Muscle layer of duodenum (tissue), 2 donors: ENCODE measurements at regions not wholly inside any gene's neighbourhood (a gene's known extent, or its start where the extent isn't known, plus 50 kb on each side); places are given as distances from the start of the nearest gene placed in this dataset.
"Not testable (repeated sequence)": the region's sequence is repeated elsewhere in the genome, so short reads cannot be mapped to it uniquely, and the experiment has no call there.

Source experiments
- H3K27ac ChIP-seq: one replicate; pipeline ENCODE4 v1.7.0; 2013; ENCODE audit warnings: mild to moderate bottlenecking, low read length
- H3K27me3 ChIP-seq: one replicate; pipeline ENCODE4 v1.7.0; 2013; ENCODE audit warnings: low read depth, mild to moderate bottlenecking, control low read depth, low read length
- H3K36me3 ChIP-seq, 2 donors: one replicate each; pipeline ENCODE4 v1.7.0; 2013; ENCODE audit warnings: low read length in 2 of 2, control low read depth in 1 of 2, mild to moderate bottlenecking in 1 of 2; ENCODE audit not compliant: insufficient read depth in 2 of 2, control insufficient read depth in 1 of 2
- H3K4me1 ChIP-seq, 2 donors: one replicate each; pipeline ENCODE4 v1.7.0; 2013; ENCODE audit warnings: low read length in 2 of 2, mild to moderate bottlenecking in 2 of 2, control low read depth in 1 of 2, moderate library complexity in 1 of 2; ENCODE audit not compliant: insufficient read depth in 2 of 2, control insufficient read depth in 1 of 2
- H3K4me3 ChIP-seq, 2 donors: one replicate each; pipeline ENCODE4 v1.7.0; 2013; ENCODE audit warnings: low read length in 2 of 2, low read depth in 1 of 2, mild to moderate bottlenecking in 1 of 2
- H3K9me3 ChIP-seq, 2 donors: one replicate each; pipeline ENCODE4 v1.7.0; 2013; ENCODE audit warnings: low read length in 2 of 2, control low read depth in 1 of 2, mild to moderate bottlenecking in 1 of 2; ENCODE audit not compliant: control insufficient read depth in 1 of 2
- donor health status: healthy.

GRCh38 chr18:22703883-22704585, 229.1 kb upstream of the RBBP8 start:
- Histone ChIP-seq H3K4me3 (no peak overlapping the region), H3K27me3 (no peaks in the 10 kb centered on the region), H3K9me3 (no peaks in the 10 kb centered on the region), H3K27ac (no peak overlapping the region), H3K36me3 (no peaks in the 10 kb centered on the region), H3K4me1 (peaks cover 0 to 9% of the 10 kb centered on the region in 2 donors)

- Histone ChIP-seq H3K4me1 (peaks cover 0 to 9% of the 10 kb centered on the region in 2 donors), H3K4me3 (no peak overlapping the region), H3K27ac (no peak overlapping the region), H3K9me3 (no peaks in the 10 kb centered on the region), H3K27me3 (no peaks in the 10 kb centered on the region), H3K36me3 (no peaks in the 10 kb centered on the region)
Measured at GRCh38 chr18:22704586-22704918, 228.6 kb upstream of the RBBP8 start.

GRCh38 chr18:22705328-22705727, 227.8 kb upstream of the RBBP8 start:
- Histone ChIP-seq H3K27me3 (no peaks in the 10 kb centered on the region), H3K9me3 (no peaks in the 10 kb centered on the region), H3K4me3 (no peak overlapping the region), H3K27ac (no peak overlapping the region), H3K4me1 (peaks cover 0 to 12% of the 10 kb centered on the region in 2 donors), H3K36me3 (no peaks in the 10 kb centered on the region)

- not testable (repeated sequence) for H3K9me3 ChIP-seq, H3K36me3 ChIP-seq, H3K4me3 ChIP-seq, H3K27ac ChIP-seq, H3K27me3 ChIP-seq
- peaks cover 0 to 15% of the 10 kb centered on the region in 2 donors for H3K4me1 ChIP-seq
Measured at GRCh38 chr18:22706025-22706424, 227.1 kb upstream of the RBBP8 start.

GRCh38 chr18:22709288-22710060, 223.7 kb upstream of the RBBP8 start:
- Histone ChIP-seq H3K4me1 (peaks cover 4 to 9% of the 10 kb centered on the region in 2 donors), H3K27ac (no peak overlapping the region), H3K36me3 (no peaks in the 10 kb centered on the region), H3K4me3 (no peak overlapping the region), H3K27me3 (no peaks in the 10 kb centered on the region), H3K9me3 (no peaks in the 10 kb centered on the region)

- H3K4me3 ChIP-seq = peak overlapping the region; percentile 42 to 51
- no peaks in the 10 kb centered on the region for H3K36me3 ChIP-seq
- H3K27ac ChIP-seq = peak overlapping the region; percentile 76
- no peaks in the 10 kb centered on the region for H3K27me3 ChIP-seq
- no peaks in the 10 kb centered on the region for H3K9me3 ChIP-seq
- H3K4me1 ChIP-seq = peaks cover 4 to 9% of the 10 kb centered on the region in 2 donors
Measured at GRCh38 chr18:22710673-22711191, 222.4 kb upstream of the RBBP8 start.

GRCh38 chr18:22711192-22711685, 221.9 kb upstream of the RBBP8 start:
- H3K27me3 ChIP-seq = no peaks in the 10 kb centered on the region
- H3K9me3 ChIP-seq = no peaks in the 10 kb centered on the region
- H3K36me3 ChIP-seq = no peaks in the 10 kb centered on the region
- peak overlapping the region; percentile 42 to 51 for H3K4me3 ChIP-seq
- peak overlapping the region; percentile 76 for H3K27ac ChIP-seq
- H3K4me1 ChIP-seq = peaks cover 4 to 9% of the 10 kb centered on the region in 2 donors

GRCh38 chr18:22713511-22713910, 219.6 kb upstream of the RBBP8 start:
- Histone ChIP-seq H3K9me3 (no peaks in the 10 kb centered on the region), H3K4me1 (peaks cover 4 to 9% of the 10 kb centered on the region in 2 donors), H3K27ac (no peak overlapping the region), H3K27me3 (no peaks in the 10 kb centered on the region), H3K4me3 (no peak overlapping the region), H3K36me3 (no peaks in the 10 kb centered on the region)

- not testable (repeated sequence) for H3K4me1 ChIP-seq, H3K36me3 ChIP-seq, H3K27me3 ChIP-seq, H3K9me3 ChIP-seq, H3K4me3 ChIP-seq, H3K27ac ChIP-seq
Measured at GRCh38 chr18:22717536-22717935, 215.6 kb upstream of the RBBP8 start.

GRCh38 chr18:22723221-22723620, 209.9 kb upstream of the RBBP8 start:
- Histone ChIP-seq H3K9me3 (no peaks in the 10 kb centered on the region), H3K4me1 (peaks cover 0 to 11% of the 10 kb centered on the region in 2 donors), H3K27ac (no peak overlapping the region), H3K27me3 (no peaks in the 10 kb centered on the region), H3K4me3 (no peak overlapping the region), H3K36me3 (no peaks in the 10 kb centered on the region)

- no peak overlapping the region for H3K4me3 ChIP-seq
- no peaks in the 10 kb centered on the region for H3K36me3 ChIP-seq
- H3K27me3 ChIP-seq = no peaks in the 10 kb centered on the region
- no peak overlapping the region for H3K27ac ChIP-seq
- peaks cover 0 to 11% of the 10 kb centered on the region in 2 donors for H3K4me1 ChIP-seq
- H3K9me3 ChIP-seq = no peaks in the 10 kb centered on the region
Measured at GRCh38 chr18:22723773-22724172, 209.4 kb upstream of the RBBP8 start.
